GM19397 (cell line): ENCODE measurements at regions not wholly inside any gene's neighbourhood (a gene's known extent, or its start where the extent isn't known, plus 50 kb on each side); places are given as distances from the start of the nearest gene placed in this dataset.
"Not testable (repeated sequence)": the region's sequence is repeated elsewhere in the genome, so short reads cannot be mapped to it uniquely, and the experiment has no call there.

ENCODE experiments used
- ATAC-seq: cut with Tn5 transposase; IDR thresholded peaks from one replicate; pipeline ENCODE4 v1.9.1; 2021; ENCODE audit warnings: mild to moderate bottlenecking, moderate library complexity; ENCODE audit not compliant: unreplicated experiment

GRCh38 chr4:116343809-116344208, 741.6 kb downstream of the TRAM1L1 start:
- ATAC-seq = no peak

- no peak for ATAC-seq
Observed at GRCh38 chr4:116342143-116342542, 743.2 kb downstream of the TRAM1L1 start.

- ATAC-seq = no peak
Observed at GRCh38 chr4:116332508-116332907, 752.9 kb downstream of the TRAM1L1 start.

- no peak for ATAC-seq
Observed at GRCh38 chr4:116328261-116328860, 757.0 kb downstream of the TRAM1L1 start.

GRCh38 chr4:116323606-116324005, 761.8 kb downstream of the TRAM1L1 start:
- ATAC-seq = no peak

GRCh38 chr4:116321471-116321870, 763.9 kb downstream of the TRAM1L1 start:
- no peak for ATAC-seq

GRCh38 chr4:116320859-116321258, 764.5 kb downstream of the TRAM1L1 start:
- ATAC-seq = no peak

- ATAC-seq = no peak
Observed at GRCh38 chr4:116303736-116304188, 781.6 kb downstream of the TRAM1L1 start.

- no peak for ATAC-seq
Observed at GRCh38 chr4:116302990-116303735, 782.2 kb downstream of the TRAM1L1 start.

GRCh38 chr4:116275006-116275405, 810.4 kb downstream of the TRAM1L1 start:
- no peak for ATAC-seq

- no peak for ATAC-seq
Observed at GRCh38 chr4:116272336-116272735, 813.0 kb downstream of the TRAM1L1 start.

GRCh38 chr4:116260931-116261330, 824.4 kb downstream of the TRAM1L1 start:
- not testable (repeated sequence) for ATAC-seq

- no peak for ATAC-seq
Observed at GRCh38 chr4:116244771-116245170, 840.6 kb downstream of the TRAM1L1 start.

GRCh38 chr4:116243431-116243830, 841.9 kb downstream of the TRAM1L1 start:
- no peak for ATAC-seq

GRCh38 chr4:116233971-116234370, 851.4 kb downstream of the TRAM1L1 start:
- ATAC-seq = no peak

GRCh38 chr4:116231999-116232398, 853.4 kb downstream of the TRAM1L1 start:
- not testable (repeated sequence) for ATAC-seq

GRCh38 chr4:116229420-116229819, 856.0 kb downstream of the TRAM1L1 start:
- no peak for ATAC-seq

- no peak for ATAC-seq
Observed at GRCh38 chr4:116223040-116223732, 862.2 kb downstream of the TRAM1L1 start.

GRCh38 chr4:116217781-116218180, 867.6 kb downstream of the TRAM1L1 start:
- ATAC-seq = no peak

GRCh38 chr4:116215622-116216021, 869.8 kb downstream of the TRAM1L1 start:
- no peak for ATAC-seq

- ATAC-seq = no peak
Observed at GRCh38 chr4:116202524-116202923, 882.9 kb downstream of the TRAM1L1 start.

GRCh38 chr4:116197317-116197809, 888.0 kb downstream of the TRAM1L1 start:
- no peak for ATAC-seq
